SK-MEL-5 (cell line): ENCODE measurements at regions not wholly inside any gene's neighbourhood (a gene's known extent, or its start where the extent isn't known, plus 50 kb on each side); places are given as distances from the start of the nearest gene placed in this dataset.
"Not testable (repeated sequence)": the region's sequence is repeated elsewhere in the genome, so short reads cannot be mapped to it uniquely, and the experiment has no call there.

ENCODE experiments used
- DNase-seq: peaks from one replicate; pipeline ENCODE4 v3.0.0-alpha.2; 2016; ENCODE audit warnings: low read depth, low spot score
- in situ Hi-C: cut with HindIII; loops from 2 replicates; pipeline ENCODE4 v1.10.0; 2016; ENCODE audit warnings: low sequenced_read_pairs, high pct_unique_total_duplicates, low pct_unique_long_range_greater_than_20kb

DNA sequence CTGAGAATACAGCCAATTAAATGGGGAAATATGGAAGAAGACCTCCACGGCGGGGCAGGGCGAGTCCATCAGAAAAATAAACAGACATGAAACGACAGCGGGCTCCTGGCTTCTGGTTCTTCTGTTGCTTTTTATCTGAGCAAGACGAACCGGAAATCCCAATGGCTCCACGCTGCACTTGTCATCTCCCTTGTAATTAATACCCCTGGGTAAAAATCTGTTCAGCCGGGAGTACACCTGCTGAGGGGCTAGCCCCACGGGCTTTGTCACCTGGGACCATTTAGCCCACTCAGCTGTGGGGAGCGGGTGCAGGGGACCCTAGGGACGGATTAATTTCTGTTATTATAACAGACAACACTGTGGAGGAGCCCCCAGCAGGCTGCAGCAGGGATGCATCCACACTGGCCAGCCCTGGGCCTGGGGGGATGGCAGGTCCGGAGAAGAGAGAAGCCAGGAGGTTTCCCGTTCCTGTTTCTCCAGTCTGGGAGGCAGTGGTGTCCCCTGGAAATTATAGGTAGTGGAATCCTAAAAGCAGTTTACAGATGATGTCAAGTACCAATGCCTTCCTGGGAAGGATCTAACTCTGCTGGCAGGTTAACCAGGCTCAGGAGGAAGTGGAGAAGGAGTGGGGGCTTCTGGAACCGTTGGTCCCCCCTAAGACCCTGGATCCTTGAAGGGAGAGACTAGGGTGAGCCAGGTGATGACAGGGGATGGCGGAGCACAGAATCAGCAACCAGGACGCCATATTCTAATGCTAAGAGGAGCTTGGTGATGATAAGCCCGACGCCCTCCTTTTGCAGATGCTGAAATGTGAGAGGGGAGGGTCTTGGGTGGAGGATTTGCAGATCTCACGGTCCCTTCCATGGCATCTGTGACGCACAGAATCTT lies 566.1 kb downstream of the PTPRU start:
- DNase-seq, result no peak
- in situ Hi-C loops, result no loop called here

DNA sequence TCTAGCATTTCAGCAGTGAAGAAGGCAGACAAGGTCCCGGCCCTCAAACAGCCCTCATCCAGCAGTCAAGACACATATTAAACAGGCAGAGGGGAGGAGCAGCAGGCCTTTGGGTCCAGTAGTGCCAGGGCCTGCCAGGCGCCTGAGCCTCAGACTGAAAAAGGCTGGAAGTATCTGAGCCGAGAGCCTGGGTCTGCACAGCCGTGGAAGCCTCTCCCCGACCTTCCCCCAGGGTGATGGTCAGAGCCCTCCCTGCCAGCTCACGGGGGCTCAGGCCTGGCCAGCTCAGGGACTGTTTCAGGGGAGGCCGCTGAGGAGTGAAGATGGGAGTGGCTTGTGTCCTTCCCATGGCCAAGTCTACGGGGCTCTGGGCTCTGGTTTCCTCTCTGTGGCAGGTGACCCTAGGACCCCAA lies 565.2 kb downstream of the PTPRU start:
- in situ Hi-C loops, result no loop called here
- DNase-seq, result no peak

DNA sequence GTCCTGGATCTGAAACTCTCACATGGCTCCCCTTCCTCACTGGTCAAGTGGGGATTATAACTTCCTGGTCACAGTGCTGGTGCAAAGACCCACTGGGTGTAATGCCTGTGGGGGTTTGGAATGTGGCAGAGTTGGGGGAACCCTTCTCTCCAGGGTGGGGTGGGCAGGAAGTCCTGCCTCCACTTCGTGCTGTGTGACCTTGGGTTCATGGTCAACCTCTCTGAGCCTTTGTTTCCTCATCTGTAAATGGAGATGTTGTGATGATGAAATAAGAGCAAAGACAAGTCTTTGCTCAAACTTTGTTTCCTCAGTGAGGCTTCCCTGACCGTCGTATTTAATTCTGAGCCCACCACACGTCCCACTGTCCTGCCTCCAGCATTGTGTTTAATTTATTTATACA lies 564.7 kb downstream of the PTPRU start:
- in situ Hi-C loops, result no loop called here

DNA sequence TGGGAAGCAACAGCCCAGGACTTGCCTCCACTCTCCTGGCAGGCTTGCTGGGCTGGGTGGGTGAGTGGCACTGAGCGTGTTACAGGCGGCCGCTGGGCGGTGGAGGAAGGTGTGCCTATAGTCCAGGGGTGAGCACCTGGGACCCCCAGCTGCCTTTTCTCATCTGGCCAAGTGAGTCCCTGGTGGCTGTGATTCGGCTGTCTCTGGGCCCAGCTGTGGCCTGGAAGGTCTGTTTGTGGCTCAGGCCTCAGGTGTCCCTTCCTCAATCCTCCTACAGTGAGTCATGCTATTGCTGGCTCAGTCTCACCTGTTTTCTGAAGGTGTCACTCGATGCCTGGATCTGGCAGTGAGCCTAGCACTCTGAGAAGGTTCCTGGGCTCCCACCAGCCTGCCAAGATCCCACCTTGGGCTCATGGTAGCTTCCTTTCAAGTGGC lies 564.2 kb downstream of the PTPRU start:
- in situ Hi-C loops, result no loop called here

More for the DNA sequence above, 564.7 kb downstream of the PTPRU start:
- no peak for DNase-seq

DNA sequence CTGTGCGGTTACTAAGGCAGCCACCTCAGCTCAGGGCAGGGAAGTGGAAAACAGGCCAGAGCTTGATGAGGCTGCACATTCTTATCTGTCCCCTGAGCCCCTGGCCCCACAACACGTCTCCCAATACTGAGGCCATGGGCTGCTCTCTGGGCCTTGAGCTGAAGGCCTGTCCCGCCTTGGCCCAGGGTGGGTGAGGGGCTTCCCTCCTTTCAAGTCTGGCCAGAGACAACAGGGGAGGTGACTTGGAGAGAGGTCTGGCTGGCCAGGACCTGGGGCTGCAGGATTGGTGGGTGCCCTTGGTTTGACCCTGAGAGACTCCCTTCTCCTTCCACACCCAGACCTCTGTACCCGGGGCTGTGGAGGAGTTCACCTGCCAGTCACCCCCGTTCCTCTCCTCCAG lies 563.8 kb downstream of the PTPRU start:
- in situ Hi-C loops, result no loop called here
- DNase-seq, result no peak

More for the DNA sequence above, 564.2 kb downstream of the PTPRU start:
- DNase-seq, result no peak

DNA sequence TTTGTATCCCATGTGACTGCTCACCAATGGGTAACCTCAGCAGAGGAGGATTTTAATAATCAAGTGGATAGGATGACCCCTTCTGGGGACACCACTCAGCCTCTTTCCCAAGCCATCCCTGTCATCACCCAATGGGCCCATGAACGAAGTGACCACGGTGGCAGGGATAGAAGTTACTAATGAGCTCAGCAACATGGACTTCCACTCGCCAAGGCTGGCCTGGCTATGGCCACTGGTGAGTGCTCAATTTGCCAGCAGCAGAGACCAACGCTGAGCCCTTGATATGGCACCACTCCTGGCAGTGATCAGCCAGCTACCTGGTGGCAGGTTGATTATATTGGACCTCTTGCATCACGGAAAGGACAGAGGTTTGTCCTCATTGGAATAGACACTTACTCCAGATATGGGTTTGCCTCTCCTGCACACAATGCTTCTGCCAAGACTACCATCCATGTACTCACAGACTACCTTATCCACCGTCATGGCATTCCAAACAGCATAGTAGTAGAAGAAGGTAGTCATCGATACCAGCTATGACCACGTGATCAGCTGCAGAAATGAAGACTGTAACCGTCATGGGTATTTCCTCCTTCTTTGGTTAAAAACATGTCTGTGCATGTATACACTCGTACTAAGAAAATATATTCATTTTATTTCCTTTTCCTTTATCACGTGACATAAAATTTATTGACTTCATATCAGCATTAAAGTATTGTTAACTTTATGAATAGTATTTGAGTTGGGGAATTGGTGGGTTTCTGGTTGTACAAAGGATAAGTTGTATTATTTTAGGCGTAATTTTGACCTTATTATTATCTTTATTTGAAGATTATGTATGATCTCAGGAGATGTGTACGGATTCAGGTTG lies 562.6 kb downstream of the PTPRU start:
- in situ Hi-C loops, result loop anchor here (25.0 kb wide), 1 partner anchor 288 kb away; no protein-coding TSS in a partner anchor
- DNase-seq, result no peak

DNA sequence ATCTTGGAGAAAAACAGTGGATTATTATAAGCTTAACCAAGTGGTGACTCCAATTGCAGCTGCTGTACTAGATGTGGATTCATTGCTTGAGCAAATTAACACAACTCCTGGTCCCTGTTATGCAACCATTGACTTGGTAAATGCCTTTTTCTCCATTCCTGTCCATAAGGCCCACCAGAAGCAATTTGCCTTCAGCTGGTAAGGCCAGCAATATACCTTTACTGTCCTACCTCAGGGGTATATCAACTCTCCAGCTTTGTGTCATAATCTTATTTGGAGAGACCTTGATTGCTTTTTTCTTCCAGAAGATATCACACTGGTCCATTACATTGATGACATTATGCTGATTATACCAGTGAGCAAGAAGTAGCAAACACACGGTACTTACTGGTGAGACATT lies 560.8 kb downstream of the PTPRU start:
- in situ Hi-C loops, result loop anchor here (25.0 kb wide), 1 partner anchor 290 kb away; no protein-coding TSS in a partner anchor
- DNase-seq, result not testable (repeated sequence)

DNA sequence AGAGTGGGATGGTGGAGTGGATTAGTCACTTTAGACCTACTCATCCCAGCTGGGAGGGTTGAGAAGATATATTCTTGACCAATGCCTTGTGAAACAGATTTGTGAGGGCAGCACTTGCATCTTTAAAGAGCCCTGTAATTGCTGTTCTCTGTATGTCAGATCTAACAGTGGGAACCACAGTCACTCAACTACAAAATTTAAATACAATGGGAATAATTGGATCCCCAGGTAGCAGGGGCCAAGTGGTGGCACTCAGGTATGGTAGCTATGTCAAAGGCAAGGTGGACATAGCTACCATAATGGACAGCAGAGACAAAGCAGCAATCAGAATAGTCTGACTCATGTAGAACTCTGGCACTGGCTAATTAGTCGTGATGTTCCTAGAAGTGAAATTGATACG lies 559.6 kb downstream of the PTPRU start:
- not testable (repeated sequence) for DNase-seq
- in situ Hi-C loops, result loop anchor here (25.0 kb wide), 1 partner anchor 291 kb away; no protein-coding TSS in a partner anchor

DNA sequence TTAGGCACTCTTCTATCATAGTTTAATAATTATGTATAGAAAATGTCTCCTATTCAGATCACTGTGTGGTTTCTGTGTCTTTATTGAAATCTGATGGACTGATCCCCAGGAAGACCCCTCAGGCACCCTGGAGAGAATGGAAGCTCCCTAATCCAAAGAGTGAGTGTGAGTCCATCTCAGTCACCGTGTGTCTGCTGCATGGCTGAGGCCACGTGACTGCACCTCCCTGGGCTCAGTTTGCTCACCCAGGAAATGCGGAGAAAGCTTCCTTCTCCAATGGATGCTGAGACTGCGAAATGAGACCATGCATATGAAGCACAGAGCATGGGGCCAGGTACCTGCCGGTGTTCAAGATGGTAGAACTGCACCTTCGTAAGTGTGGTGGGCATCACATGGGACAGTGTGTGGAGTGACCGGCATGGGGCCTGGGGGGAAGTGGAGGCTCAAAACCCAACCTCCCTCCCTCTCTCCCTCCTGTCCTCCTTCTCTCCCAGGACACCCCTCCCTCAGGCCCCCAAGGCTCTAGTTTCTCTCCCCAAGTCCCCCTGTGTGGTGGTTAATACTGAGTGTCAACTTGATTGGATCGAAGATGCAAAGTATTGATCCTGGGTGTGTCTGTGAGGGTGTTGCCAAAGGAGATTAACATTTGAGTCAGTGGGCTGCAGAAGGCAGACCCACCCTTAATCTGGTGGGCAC lies 557.5 kb downstream of the PTPRU start:
- in situ Hi-C loops, result loop anchor here (25.0 kb wide), 1 partner anchor 294 kb away; no protein-coding TSS in a partner anchor

DNA sequence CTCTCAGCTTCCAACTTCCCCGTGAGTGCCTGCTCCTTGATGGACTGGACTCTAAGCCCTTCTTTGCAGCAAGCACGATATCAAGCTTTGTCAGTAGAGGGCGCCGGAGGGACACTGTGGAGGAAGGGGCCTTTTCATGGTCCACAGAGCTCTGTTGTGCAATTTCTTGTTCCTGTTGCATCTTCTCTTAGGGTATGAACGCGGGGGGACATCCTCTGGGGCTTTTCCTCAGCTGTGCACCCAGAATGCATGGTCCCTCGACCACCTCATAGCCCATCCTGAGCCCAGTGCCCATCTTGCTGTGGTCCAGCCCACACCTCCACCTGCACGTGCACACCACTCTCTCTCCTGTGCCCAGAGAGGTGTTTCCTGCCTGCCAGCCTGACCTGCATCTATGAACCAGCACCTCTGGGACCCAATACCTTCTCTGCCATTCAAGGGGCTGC lies 556.8 kb downstream of the PTPRU start:
- in situ Hi-C loops, result loop anchor here (25.0 kb wide), 1 partner anchor 294 kb away; no protein-coding TSS in a partner anchor
- peak; percentile 87 for DNase-seq

More for the DNA sequence above, 557.5 kb downstream of the PTPRU start:
- no peak for DNase-seq

DNA sequence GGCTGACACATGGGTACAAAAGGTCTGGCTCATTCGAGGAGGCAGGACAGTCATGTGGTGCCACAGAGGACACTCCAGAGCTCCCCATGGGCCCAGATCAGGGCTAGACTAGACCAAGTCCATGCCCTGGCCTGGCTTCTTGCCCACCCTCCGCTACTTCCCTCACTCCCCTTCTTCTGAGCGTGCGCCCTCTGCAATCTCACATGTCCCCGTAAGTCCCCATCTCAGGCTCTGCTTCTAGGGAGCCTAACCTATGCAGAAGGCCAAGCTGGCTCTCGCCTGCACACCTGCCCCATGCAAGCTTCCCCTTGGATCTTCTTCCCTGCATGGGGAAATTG lies 553.6 kb downstream of the PTPRU start:
- in situ Hi-C loops, result loop anchor here (25.0 kb wide), 1 partner anchor 297 kb away; no protein-coding TSS in a partner anchor
- DNase-seq, result no peak

DNA sequence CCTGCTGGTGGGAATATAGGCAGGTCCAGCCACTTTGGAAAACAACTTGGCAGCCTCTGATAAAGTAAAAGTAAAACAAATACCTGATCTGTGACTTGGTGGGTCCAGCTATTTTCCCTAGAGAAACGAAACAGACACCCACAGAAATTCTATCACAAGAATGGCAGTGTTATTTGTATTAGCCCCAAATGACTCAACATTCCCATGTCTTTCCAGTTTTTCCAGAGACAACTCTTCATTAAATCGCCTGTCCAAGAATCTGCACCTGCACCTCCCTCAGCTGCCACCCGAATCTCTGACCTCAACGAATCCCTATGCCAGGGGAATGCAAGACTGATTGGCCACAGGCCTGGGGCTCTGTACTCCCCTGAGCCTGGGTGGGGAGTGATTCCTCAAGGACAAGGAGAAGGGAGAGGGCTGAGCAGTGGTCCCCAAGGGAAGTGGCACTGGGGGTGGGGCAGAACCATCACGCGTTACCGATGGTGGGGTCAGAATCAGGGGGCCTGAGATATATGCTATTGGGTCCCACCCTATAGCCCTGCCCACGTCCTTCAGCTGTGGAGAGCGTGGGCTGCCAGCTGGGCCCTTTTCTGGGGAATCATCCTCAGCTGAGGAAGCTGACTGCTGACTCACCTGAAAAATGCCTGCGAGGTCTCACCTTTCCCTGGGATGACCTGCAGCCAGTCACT lies 553.0 kb downstream of the PTPRU start:
- in situ Hi-C loops, result loop anchor here (25.0 kb wide), 1 partner anchor 298 kb away; no protein-coding TSS in a partner anchor
- no peak for DNase-seq

DNA sequence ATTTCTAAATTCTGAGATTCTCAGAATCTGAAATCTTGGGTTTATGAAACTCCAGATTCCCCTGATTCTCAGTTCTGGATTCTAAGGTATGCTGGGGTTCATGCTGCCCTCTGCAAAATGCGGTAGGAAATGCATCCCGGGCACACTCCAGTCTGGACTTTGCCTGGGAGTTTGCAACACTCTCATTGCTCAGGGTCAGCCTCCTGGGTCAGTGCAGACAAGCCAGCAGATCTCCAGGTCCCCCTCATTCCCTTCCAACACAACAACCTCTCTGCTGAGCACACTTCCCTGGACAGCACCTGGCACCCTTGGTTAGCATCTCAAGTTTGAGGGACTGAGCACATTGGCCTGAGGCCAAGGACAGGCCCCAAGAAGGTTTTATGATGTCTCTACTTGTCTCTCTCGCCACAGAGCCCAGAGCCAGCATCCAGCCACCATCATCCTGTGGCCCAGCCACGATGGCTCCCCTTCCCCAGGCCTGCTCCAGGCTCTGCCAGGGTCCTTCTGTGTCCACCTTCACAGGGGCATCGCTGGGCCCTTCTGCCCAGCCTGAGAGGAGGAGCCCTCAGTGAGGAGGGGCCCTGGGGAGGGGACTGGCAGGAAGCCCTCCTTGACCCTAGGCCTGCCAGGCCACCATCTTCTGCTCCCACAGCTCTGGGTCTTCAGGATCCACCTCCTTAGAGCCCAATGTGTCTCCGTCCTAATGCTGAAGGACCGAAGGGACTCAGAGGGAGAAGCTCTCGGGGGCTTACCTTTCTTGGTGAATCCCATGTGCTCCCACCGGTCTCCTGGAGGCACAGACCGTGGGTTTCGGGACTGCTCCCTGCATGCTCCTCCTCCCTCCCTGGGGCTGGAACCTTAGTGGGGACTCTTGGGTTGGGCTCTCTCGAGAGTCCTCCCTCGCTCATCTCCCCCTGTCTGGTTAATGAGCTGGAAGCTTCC lies 550.7 kb downstream of the PTPRU start:
- no peak for DNase-seq
- in situ Hi-C loops, result loop anchor here (25.0 kb wide), 1 partner anchor 300 kb away; no protein-coding TSS in a partner anchor

DNA sequence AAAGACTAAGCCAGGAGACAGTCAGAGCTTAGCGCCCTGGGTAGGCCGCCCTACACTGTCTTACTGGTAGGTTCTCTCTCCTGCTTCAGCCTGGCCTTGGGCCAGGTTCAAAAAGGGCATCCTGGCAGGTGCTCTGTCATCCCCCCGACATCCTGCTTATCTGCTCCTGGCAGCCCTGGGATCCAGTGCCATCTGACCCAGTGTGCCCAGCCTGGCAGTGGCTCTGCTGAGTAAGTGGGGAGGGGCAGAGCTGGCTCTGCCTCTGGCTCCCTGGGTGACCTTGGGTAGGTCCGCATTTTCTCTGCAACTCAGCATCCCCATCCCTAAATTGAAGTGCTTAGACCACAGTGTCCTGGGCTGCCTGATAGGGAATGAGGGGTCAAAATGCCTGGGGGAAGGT lies 549.9 kb downstream of the PTPRU start:
- in situ Hi-C loops, result loop anchor here (25.0 kb wide), 1 partner anchor 301 kb away; no protein-coding TSS in a partner anchor
- no peak for DNase-seq

DNA sequence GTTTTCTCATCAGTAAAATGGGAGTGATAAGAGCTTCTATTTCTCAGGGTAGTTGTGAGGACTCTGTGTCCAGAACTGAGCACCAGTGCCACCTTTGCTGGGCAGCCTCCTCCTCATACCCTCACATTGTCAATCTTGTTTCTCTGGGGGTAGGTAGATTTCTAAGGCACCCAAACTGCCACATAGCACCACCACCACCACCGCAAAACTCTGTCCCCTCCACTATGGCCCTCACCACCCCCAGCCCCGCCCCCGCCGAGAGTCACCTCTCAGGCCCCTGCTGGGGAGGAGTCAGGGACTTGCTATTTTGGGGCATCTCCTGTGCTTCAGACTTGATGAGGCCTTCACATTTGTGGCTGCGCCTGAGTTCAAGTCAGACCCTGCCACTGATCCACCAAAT lies 549.2 kb downstream of the PTPRU start:
- DNase-seq, result no peak
- in situ Hi-C loops, result loop anchor here (25.0 kb wide), 1 partner anchor 302 kb away; no protein-coding TSS in a partner anchor

DNA sequence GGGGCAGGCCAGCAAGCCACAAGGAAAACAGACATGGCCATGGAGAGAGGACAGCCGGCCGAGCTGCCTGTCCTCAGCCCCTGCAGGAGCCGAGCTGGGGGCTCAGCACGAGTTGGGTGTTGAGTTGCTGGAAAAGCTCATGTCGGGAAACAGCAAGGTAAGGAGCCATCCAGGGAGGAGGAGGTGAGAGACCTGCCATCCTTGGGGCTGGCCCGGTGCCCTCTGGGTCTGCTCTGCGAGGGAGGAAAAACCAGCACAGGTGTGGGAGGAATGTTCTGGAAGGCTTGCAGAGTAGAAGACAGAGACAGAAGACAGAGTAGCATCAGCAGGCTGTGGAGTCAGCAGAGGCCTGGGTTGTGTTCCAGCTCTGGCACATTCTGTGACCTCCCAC lies 548.8 kb downstream of the PTPRU start:
- in situ Hi-C loops, result loop anchor here (25.0 kb wide), 1 partner anchor 302 kb away; no protein-coding TSS in a partner anchor

More for the DNA sequence above, 548.8 kb downstream of the PTPRU start:
- no peak for DNase-seq
